DMS114 treated with DMSO at 0.1 percent for 48 hours (cell line): ENCODE measurements at regions not wholly inside any gene's neighbourhood (a gene's known extent, or its start where the extent isn't known, plus 50 kb on each side); places are given as distances from the start of the nearest gene placed in this dataset.
"Not testable (repeated sequence)": the region's sequence is repeated elsewhere in the genome, so short reads cannot be mapped to it uniquely, and the experiment has no call there.

Experiments used
- DNase-seq: peaks from one replicate; lab custom pipeline; 2025; ENCODE audit not compliant: unreplicated experiment; lab: John Stamatoyannopoulos, UW

DNA sequence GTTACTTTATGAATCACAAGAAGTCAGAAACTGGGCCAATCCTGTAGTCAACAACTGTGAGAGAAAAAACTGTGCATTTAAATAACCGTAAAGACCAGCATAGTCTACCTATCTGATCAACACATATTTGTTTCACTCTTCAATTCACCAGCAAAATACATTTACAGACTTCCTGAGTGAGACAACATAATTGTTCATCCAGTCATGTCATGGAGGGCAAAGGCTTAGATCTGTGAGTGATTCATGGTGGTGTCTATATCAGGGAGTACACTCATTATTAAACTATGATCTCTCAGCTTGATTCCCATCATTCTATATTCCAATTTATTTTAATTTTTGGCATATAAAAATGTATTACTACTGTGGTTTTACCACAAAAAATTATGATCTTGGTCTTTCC, 694.6 kb downstream of the DNAH5 start:
- no peak for DNase-seq

GRCh38 chr5:13248253-13248652, 696.2 kb downstream of the DNAH5 start:
- DNase-seq = no peak

GRCh38 chr5:13246053-13246452, 698.4 kb downstream of the DNAH5 start:
- no peak for DNase-seq

- no peak for DNase-seq
These were observed 700.3 kb downstream of the DNAH5 start for GRCh38 chr5:13244151-13244550.

GRCh38 chr5:13227513-13227912, 717.0 kb downstream of the DNAH5 start:
- DNase-seq = no peak

DNA sequence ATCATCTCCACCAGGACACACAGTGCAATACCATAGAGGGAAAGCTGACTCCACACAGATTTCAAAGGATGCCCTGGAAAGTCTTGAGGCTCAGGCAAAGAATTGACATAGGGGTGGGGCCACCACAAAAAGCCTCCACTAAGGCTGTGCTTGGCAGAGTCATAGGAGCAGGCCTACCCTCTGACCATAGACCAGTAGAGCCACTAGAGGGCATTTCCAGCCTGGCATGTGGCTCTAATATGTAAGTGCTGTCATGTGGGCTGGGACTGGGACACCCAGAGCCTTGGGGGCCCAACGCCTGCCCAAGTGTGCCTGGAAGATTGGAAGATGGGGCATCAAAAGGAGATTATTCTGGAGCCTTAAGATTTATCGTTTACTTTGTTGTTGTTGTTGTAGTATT, 726.0 kb downstream of the DNAH5 start:
- no peak for DNase-seq

GRCh38 chr5:13217636-13218035, 726.9 kb downstream of the DNAH5 start:
- no peak for DNase-seq

GRCh38 chr5:13215806-13216205, 728.7 kb downstream of the DNAH5 start:
- no peak for DNase-seq

- no peak for DNase-seq
These were observed 729.1 kb downstream of the DNAH5 start for GRCh38 chr5:13215370-13215769.

- no peak for DNase-seq
These were observed 730.3 kb downstream of the DNAH5 start for GRCh38 chr5:13214182-13214581.

DNA sequence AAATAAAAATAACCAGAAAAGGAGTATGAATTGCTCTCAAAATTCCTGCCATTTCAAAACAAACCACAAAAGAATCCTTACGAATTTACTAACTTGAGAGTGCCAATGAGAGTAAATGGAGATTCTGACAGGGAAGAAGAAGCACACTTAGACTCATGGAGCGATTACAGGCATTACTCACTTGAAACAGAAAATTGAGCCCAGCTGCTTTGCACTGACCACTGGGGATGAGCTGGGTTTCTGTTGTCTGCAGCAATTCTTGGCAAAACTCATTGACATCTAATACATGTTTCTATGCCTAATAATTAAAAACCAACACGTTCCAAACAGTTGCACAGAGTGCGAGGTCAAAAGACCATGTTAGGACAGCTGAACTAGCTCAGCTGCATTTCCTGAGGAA, 731.6 kb downstream of the DNAH5 start:
- DNase-seq = no peak

- no peak for DNase-seq
These were observed 733.4 kb downstream of the DNAH5 start for GRCh38 chr5:13211064-13211463.

GRCh38 chr5:13207112-13207511, 737.4 kb downstream of the DNAH5 start:
- no peak for DNase-seq

- no peak for DNase-seq
These were observed 743.5 kb downstream of the DNAH5 start for GRCh38 chr5:13201022-13201421.

DNA sequence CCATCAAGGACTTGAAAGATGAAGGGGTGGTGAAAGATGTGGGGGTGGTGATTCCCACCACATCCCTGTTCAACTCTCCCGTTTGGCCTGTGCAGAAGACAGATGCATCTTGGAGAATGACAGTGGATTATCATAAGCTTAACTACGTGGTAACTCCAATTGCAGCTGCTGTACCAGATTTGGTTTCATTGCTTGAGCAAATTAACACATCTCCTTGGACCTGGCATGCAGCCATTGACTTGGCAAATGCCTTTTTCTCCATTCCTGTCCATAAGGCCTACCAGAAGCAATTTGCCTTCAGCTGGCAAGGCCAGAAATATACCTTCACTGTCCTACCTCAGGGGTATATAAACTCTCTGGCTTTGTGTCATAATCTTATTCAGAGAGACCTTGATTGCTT, 746.3 kb downstream of the DNAH5 start:
- DNase-seq = not testable (repeated sequence)

DNA sequence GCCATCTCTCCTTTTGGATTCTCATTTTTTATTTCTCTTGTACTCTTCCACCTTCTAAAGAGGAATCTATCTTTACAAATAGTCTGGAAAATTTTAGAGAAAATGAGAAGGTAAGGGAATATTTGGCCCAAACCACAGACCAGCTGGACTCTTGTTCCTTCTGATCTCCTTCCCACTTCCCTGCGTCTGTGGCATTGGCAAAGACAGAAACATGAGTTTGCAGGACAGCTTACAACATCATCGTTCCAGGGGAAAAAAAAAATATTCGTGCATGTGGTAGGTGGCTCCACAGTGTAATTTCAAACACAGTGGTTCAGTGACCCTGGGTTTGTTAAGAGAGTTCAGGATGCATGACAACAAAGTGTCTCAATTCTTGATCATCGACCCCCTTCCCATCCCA, 755.0 kb downstream of the DNAH5 start:
- no peak for DNase-seq

DNA sequence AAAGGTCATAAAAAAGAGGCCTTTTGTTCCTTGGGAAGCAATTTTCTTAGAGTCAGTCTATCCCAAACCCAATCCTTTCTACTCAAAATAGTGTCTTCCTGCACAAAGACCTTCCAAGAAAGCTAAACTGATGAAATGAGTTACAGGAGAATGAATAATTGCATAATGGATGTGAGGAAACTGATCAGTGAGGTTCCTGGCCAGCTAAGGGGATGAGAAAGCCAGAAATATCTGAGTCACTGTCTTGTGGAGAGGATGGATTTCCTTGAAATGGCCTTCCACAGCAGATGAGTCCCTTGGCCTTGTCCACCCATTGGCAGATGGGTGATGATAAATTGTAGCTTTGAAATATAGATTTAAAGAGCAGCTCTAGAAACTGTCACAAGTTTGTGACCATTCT, 756.1 kb downstream of the DNAH5 start:
- DNase-seq = no peak

- DNase-seq = no peak
These were observed 757.3 kb downstream of the DNAH5 start for GRCh38 chr5:13187186-13187585.

- DNase-seq = no peak
These were observed 758.3 kb downstream of the DNAH5 start for GRCh38 chr5:13186177-13186576.

GRCh38 chr5:13179407-13180087, 764.9 kb downstream of the DNAH5 start:
- DNase-seq = no peak

GRCh38 chr5:13143630-13144029, 800.9 kb downstream of the DNAH5 start:
- no peak for DNase-seq

DNA sequence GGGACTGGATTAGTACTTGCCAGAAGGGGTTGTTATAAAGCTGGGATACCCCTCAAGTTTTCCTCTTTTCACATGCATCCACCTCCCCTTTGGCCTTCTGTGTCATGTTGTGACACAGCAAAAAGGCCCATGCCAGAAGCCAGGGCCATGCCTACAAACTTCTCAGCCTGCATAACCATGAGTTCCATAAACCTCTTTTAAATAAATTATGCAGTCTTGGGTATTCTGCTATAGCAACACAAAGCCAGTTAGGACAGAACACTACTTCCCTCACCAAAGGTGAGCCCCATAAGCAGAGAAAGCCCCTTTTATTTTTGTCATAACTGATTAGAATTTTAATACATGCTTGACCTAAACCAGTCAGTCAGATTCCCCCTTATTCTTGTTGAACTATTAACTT, 801.3 kb downstream of the DNAH5 start:
- DNase-seq = no peak

DNA sequence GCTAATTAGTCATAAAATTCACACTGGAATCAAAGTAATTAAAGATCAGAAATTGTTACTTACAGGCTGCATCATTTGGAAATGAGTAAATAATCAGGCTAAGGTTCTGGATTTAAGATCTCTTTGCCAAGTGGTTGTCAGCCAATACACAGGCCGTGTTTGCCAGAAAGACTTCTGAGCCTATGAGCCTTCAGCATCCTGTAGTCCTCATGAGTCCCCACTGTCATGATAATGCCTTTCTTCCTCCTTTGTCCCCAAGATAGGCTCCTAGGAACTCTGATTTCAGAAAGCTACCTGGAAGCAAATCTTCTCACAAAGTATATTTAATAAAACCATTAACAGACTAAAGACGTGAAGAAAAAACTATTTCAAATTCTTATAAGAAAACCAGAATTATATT, 810.5 kb downstream of the DNAH5 start:
- no peak for DNase-seq
